Lower leg skin (tissue), 3 donors: ENCODE measurements at regions not wholly inside any gene's neighbourhood (a gene's known extent, or its start where the extent isn't known, plus 50 kb on each side); places are given as distances from the start of the nearest gene placed in this dataset.

Experiments
- CTCF ChIP-seq, 3 donors: fragments of 450-650 bp; IDR thresholded peaks; one replicate each; pipeline ENCODE4 v1.5.1; 2016; ENCODE audit warnings: antibody characterized with exemption in 3 of 3, mild to moderate bottlenecking in 3 of 3, moderate library complexity in 2 of 3
- POLR2A ChIP-seq, 2 donors: fragments of 450-650 bp; IDR thresholded peaks; one replicate each; pipeline ENCODE4 v1.6.1; 2016 to 2017; ENCODE audit warnings: antibody characterized with exemption in 2 of 2, mild to moderate bottlenecking in 1 of 2, moderate library complexity in 1 of 2

GRCh38 chr16:55017321-55017720 lies 86.7 kb downstream of the IRX5 start:
- TF ChIP-seq CTCF (IDR thresholded peaks at IDR 0.05) (no peak), POLR2A (IDR thresholded peaks at IDR 0.05) (no peak)
